ENCODE measurements at regions not wholly inside any gene's neighbourhood (a gene's known extent, or its start where the extent isn't known, plus 50 kb on each side); places are given as distances from the start of the nearest gene placed in this dataset.
"Not testable (repeated sequence)": the region's sequence is repeated elsewhere in the genome, so short reads cannot be mapped to it uniquely, and the experiment has no call there.

GRCh38 chrX:82292803-82293202 lies 1090.9 kb downstream of the SH3BGRL start:
- no peak for ATAC-seq

DNA sequence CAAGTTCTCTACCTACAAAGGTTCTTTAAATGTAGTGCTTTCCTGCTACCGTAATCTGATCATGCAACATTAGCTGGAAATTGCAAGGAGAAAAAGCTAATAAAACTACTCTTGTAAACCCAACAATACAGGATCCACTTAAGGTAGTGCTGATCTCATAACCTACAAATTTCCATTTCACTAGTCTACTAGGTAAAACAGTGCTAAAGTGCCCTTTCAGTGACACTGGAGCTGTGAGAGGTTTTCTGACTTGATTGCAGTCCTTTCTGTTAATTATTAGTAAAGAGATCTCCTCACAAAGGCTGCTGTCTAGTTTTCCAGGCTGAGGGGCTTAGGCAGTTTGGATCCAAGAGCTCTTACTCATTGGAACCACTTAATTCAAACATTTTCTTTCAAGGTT lies 1118.7 kb downstream of the SH3BGRL start:
- ATAC-seq: no peak

GRCh38 chrX:82333575-82333974 lies 1131.7 kb downstream of the SH3BGRL start:
- ATAC-seq: no peak

DNA sequence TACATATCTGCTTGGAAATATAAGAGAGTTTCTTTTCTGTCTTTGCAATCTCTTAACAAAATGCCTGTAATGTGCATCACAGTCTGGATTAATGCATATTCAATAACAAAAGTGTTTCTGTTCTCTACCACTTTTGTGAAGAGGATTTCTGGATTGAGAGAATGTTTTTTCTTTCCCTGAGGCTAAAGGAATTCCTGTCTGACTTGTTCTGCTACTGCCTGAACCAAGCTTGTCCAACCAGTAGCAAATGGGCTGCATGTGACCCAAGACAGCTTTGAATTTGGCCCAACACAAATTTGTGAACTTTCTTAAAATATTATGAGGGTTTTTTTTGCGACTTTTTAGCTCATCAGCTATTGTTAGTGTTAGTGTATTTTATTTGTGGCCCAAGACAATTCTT lies 1133.9 kb downstream of the SH3BGRL start:
- peak; percentile 37 for ATAC-seq

- no peak for ATAC-seq
These were observed 1140.6 kb downstream of the SH3BGRL start for GRCh38 chrX:82342531-82342930.

GRCh38 chrX:82362550-82362949 lies 1145.5 kb upstream of the POU3F4 start:
- no peak for ATAC-seq

DNA sequence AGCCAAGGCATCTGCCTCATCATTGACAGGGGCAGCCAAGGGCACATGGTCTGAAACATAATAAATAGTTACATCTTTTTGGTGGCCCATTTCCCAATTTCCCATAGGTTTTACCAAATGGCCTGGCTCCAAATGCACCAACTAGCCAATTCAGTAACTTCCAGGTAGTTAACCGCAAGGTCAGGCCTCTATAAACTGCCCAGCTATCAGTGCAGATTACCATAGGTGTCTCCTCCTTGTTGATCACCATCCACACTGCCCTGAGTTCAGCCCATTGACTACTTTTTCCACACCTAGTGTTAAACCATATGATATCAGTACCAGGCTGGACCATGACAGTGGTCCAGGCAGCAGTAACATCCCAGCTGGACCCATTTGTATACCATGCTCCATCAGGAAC lies 1145.1 kb upstream of the POU3F4 start:
- no peak for ATAC-seq

- ATAC-seq: no peak
These were observed 1137.0 kb upstream of the POU3F4 start for GRCh38 chrX:82370978-82371646.

- ATAC-seq: no peak
These were observed 1123.7 kb upstream of the POU3F4 start for GRCh38 chrX:82384401-82384800.

DNA sequence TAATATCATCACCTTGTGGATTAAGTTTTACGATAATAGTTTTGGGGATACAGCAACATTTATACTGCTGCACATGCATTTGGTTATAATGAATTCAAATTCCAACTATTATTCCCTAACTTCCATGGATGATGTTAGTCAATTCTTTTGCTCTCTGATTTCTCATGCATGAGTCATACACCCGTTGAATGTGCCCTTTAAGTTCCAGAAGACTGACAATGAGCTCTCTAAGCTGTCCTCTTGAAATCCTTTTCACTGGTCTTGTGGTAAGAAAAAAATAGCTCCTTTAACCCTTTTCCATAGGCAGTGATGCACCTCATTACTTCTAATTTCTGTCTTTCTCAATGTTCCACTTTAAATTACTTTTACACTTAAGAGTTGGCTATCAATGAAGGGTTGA lies 1095.2 kb upstream of the POU3F4 start:
- ATAC-seq: no peak

DNA sequence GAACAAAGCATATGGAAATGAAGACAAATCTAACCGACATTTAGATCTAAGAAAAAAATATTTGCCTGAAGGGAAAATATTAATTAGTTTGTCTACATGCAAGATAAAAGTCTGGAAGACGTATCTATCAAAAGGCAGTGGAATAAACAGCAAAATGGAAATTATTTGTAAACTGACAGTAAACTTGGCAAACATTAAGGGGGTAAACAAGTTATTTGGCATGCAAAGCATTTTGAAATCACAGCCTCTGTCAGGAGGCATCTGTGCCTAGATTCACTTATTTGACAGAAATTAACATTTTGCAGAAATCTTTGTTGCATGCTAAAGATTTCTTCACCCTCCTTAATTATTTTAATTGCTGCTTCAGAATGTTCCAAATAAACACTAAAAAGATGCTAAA lies 1065.8 kb upstream of the POU3F4 start:
- no peak for ATAC-seq

DNA sequence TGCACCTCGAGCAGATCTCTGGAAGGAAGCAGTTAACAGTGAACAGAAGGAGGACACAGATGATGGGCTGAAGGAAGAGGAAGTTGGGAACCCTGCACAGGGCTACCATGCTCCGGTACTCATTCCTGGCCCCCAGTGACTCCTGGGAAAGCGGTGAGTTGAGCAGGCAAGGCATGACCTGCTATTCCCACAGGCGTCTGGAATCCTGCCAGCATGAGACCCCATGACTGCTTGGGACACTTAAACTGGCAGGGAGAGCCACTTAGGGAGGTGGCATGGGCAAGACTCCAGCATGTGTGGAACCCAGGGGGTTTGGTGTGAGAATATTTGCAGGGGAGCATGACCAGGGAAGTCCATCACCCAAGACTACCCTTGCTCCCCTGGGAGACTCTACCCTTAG lies 1056.4 kb upstream of the POU3F4 start:
- no peak for ATAC-seq

DNA sequence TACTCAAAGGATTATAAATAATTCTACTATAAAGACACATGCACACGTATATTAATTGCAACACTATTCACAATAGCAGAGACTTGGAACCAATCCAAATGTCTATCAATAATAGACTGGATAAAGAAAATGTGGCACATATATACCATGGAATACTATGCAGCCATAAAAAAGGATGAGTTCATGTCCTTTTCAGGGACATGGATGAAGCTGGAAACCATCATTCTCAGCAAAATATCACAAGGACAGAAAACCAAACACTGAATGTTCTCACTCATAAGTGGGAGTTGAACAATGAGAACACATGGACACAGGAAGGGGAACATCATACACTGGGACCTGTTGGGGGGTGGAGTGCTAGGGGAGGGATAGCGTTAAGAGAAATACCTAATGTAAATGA lies 1052.2 kb upstream of the POU3F4 start:
- not testable (repeated sequence) for ATAC-seq

GRCh38 chrX:82458207-82458754 lies 1049.8 kb upstream of the POU3F4 start:
- ATAC-seq: peak; percentile 56

GRCh38 chrX:82466994-82467393 lies 1041.1 kb upstream of the POU3F4 start:
- no peak for ATAC-seq

All from esophagus mucosa (tissue), 1 donor.